ENCODE measurements at regions not wholly inside any gene's neighbourhood (a gene's known extent, or its start where the extent isn't known, plus 50 kb on each side); places are given as distances from the start of the nearest gene placed in this dataset.

- no peak for ATAC-seq
These were observed 101.1 kb downstream of the UBIAD1 start for GRCh38 chr1:11373895-11374747.

GRCh38 chr1:11374748-11375110 lies 101.7 kb downstream of the UBIAD1 start:
- ATAC-seq = no peak

GRCh38 chr1:11377001-11377583 lies 101.9 kb upstream of the DISP3 start:
- no peak for ATAC-seq

- no peak for ATAC-seq
These were observed 101.0 kb upstream of the DISP3 start for GRCh38 chr1:11377954-11378353.

- ATAC-seq = no peak
These were observed 99.1 kb upstream of the DISP3 start for GRCh38 chr1:11379851-11380250.

GRCh38 chr1:11380500-11380899 lies 98.5 kb upstream of the DISP3 start:
- no peak for ATAC-seq

- no peak for ATAC-seq
These were observed 95.3 kb upstream of the DISP3 start for GRCh38 chr1:11383553-11384169.

- ATAC-seq = peak; percentile 49
These were observed 94.8 kb upstream of the DISP3 start for GRCh38 chr1:11384170-11384554.

GRCh38 chr1:11387829-11388228 lies 91.1 kb upstream of the DISP3 start:
- no peak for ATAC-seq

- ATAC-seq = no peak
These were observed 90.3 kb upstream of the DISP3 start for GRCh38 chr1:11388617-11389016.

GRCh38 chr1:11391327-11391726 lies 87.6 kb upstream of the DISP3 start:
- no peak for ATAC-seq

- ATAC-seq = no peak
These were observed 87.1 kb upstream of the DISP3 start for GRCh38 chr1:11391886-11392285.

- no peak for ATAC-seq
These were observed 84.2 kb upstream of the DISP3 start for GRCh38 chr1:11394592-11395245.

GRCh38 chr1:11395616-11396015 lies 83.3 kb upstream of the DISP3 start:
- no peak for ATAC-seq

- ATAC-seq = no peak
These were observed 81.6 kb upstream of the DISP3 start for GRCh38 chr1:11397151-11397901.

- no peak for ATAC-seq
These were observed 79.7 kb upstream of the DISP3 start for GRCh38 chr1:11399250-11399649.

- no peak for ATAC-seq
These were observed 78.8 kb upstream of the DISP3 start for GRCh38 chr1:11400155-11400554.

- ATAC-seq = no peak
These were observed 78.4 kb upstream of the DISP3 start for GRCh38 chr1:11400567-11400966.

- no peak for ATAC-seq
These were observed 72.1 kb upstream of the DISP3 start for GRCh38 chr1:11406845-11407244.

- ATAC-seq = no peak
These were observed 71.5 kb upstream of the DISP3 start for GRCh38 chr1:11407301-11407994.

- ATAC-seq = no peak
These were observed 66.8 kb upstream of the DISP3 start for GRCh38 chr1:11412141-11412540.

GRCh38 chr1:11413986-11414391 lies 65.0 kb upstream of the DISP3 start:
- no peak for ATAC-seq

Data from esophagus mucosa (tissue), 1 donor.